ENCODE measurements at regions not wholly inside any gene's neighbourhood (a gene's known extent, or its start where the extent isn't known, plus 50 kb on each side); places are given as distances from the start of the nearest gene placed in this dataset.

DNA sequence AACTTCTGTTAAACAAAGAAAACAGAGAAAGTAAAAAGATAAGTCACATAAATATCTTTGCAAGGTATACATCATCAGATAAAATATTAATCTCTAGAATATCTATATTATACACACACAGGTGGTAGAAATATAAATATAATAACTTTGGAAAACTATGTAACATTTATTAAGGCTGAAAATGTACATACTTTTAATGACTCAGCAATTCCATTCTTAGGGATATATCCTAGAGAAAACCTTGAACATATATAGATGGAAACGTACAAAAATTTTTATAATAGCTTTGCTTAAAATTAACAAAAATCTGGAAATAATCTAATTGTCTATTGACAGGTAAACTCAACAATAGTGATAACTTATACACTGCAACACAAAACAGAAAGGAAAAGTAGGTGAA is 381.3 kb downstream of the GPD2 start:
- H2AFZ ChIP-seq (ENCODE audit: low read depth, low read length) = no peak overlapping the region
- H3K4me1 ChIP-seq (ENCODE audit: control insufficient read depth, extremely low read depth, insufficient read depth, low read length) = no peaks in the 10 kb centered on the region
- no TSS peak for BruUV-seq (replicated peaks)
- ChIA-PET POLR2A (no interaction called here), CTCF (no interaction called here)
- no peak for DNase-seq (ENCODE audit: low read depth, low spot score)
- intact Hi-C loops (cut with micrococcal nuclease) (no loop called here), dilution Hi-C loops (cut with MboI; ENCODE audit: extremely low pct_ligation_motif_present, low sequenced_read_pairs) (no loop called here)
- no peaks in the 10 kb centered on the region for H3K36me3 ChIP-seq (ENCODE audit: control insufficient read depth in 2 of 2, extremely low read depth in 1 of 2, insufficient read depth in 2 of 2, low read length in 2 of 2)
- TF ChIP-seq MAX (IDR thresholded peaks at IDR 0.05; ENCODE audit: insufficient read depth, insufficient read length) (no peak), JUN (IDR thresholded peaks at IDR 0.05; ENCODE audit: borderline replicate concordance, insufficient read depth, insufficient read length, low read depth) (no peak)
- TF ChIP-seq, protein P1, sequence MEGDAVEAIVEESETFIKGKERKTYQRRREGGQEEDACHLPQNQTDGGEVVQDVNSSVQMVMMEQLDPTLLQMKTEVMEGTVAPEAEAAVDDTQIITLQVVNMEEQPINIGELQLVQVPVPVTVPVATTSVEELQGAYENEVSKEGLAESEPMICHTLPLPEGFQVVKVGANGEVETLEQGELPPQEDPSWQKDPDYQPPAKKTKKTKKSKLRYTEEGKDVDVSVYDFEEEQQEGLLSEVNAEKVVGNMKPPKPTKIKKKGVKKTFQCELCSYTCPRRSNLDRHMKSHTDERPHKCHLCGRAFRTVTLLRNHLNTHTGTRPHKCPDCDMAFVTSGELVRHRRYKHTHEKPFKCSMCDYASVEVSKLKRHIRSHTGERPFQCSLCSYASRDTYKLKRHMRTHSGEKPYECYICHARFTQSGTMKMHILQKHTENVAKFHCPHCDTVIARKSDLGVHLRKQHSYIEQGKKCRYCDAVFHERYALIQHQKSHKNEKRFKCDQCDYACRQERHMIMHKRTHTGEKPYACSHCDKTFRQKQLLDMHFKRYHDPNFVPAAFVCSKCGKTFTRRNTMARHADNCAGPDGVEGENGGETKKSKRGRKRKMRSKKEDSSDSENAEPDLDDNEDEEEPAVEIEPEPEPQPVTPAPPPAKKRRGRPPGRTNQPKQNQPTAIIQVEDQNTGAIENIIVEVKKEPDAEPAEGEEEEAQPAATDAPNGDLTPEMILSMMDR (IDR thresholded peaks at IDR 0.05; ENCODE audit: extremely low read depth in 1 of 2, insufficient read depth in 1 of 2, low read depth in 1 of 2, low read length in 2 of 2) = no peak
- no peaks in the 10 kb centered on the region for H3K9me3 ChIP-seq (replicated peaks; ENCODE audit: control insufficient read depth, insufficient read depth, low read length)
- H3K4me3 ChIP-seq (replicated peaks in 1 of 3; ENCODE audit: insufficient read depth in 1 of 3, low read depth in 1 of 3, low read length in 3 of 3) = no peak overlapping the region
- no peak overlapping the region for H3K4me2 ChIP-seq (ENCODE audit: insufficient read depth, low read length)
- H4K20me1 ChIP-seq (replicated peaks; ENCODE audit: control insufficient read depth, extremely low read depth, insufficient read depth, low read length) = no peaks in the 10 kb centered on the region
- H3K9ac ChIP-seq (replicated peaks; ENCODE audit: extremely low read depth, insufficient read depth, low read length) = no peak overlapping the region
- no peaks in the 10 kb centered on the region for H3K79me2 ChIP-seq (ENCODE audit: control insufficient read depth, insufficient read depth, low read length)
- FAIRE-seq = no peak
- H3K9me1 ChIP-seq (replicated peaks; ENCODE audit: control insufficient read depth, extremely low read depth, insufficient read depth, low read length) = no peaks in the 10 kb centered on the region
- no peak overlapping the region for H3K27ac ChIP-seq (ENCODE audit: insufficient read depth, low read depth, low read length)
- H3K27me3 ChIP-seq (ENCODE audit: control insufficient read depth in 2 of 2, insufficient read depth in 2 of 2, low read length in 2 of 2) = no peaks in the 10 kb centered on the region

GRCh38 chr2:156818221-156818620 is 382.0 kb downstream of the GPD2 start:
- no peaks in the 10 kb centered on the region for H3K79me2 ChIP-seq (ENCODE audit: control insufficient read depth, insufficient read depth, low read length)
- ChIA-PET CTCF (no interaction called here), POLR2A (no interaction called here)
- no peaks in the 10 kb centered on the region for H3K9me3 ChIP-seq (replicated peaks; ENCODE audit: control insufficient read depth, insufficient read depth, low read length)
- FAIRE-seq (no peak), DNase-seq (ENCODE audit: low read depth, low spot score) (no peak)
- no peak overlapping the region for H2AFZ ChIP-seq (ENCODE audit: low read depth, low read length)
- H3K36me3 ChIP-seq (ENCODE audit: control insufficient read depth in 2 of 2, extremely low read depth in 1 of 2, insufficient read depth in 2 of 2, low read length in 2 of 2) = no peaks in the 10 kb centered on the region
- no peak overlapping the region for H3K9ac ChIP-seq (replicated peaks; ENCODE audit: extremely low read depth, insufficient read depth, low read length)
- BruUV-seq (replicated peaks) = no TSS peak
- dilution Hi-C loops (cut with MboI; ENCODE audit: extremely low pct_ligation_motif_present, low sequenced_read_pairs) = no loop called here
- TF ChIP-seq GATA2 (IDR thresholded peaks at IDR 0.05; ENCODE audit: insufficient read depth, insufficient read length, low read depth, low read length) (no peak), JUN (IDR thresholded peaks at IDR 0.05; ENCODE audit: borderline replicate concordance, insufficient read depth, insufficient read length, low read depth) (no peak), POLR2AphosphoS5 (IDR thresholded peaks at IDR 0.05; ENCODE audit: insufficient read depth, low read depth, low read length) (no peak), MAX (IDR thresholded peaks at IDR 0.05; ENCODE audit: insufficient read depth, insufficient read length) (no peak), FOS (IDR thresholded peaks at IDR 0.05; ENCODE audit: borderline replicate concordance, insufficient read depth, low read length) (no peak), MYC (IDR thresholded peaks at IDR 0.05; ENCODE audit: low read depth, low read length) (no peak), POLR2A (IDR thresholded peaks at IDR 0.05; ENCODE audit: low read depth, low read length) (no peak), EZH2 (IDR thresholded peaks at IDR 0.05; ENCODE audit: borderline replicate concordance, low read depth, low read length, severe bottlenecking) (no peak)
- TF ChIP-seq, protein P1 (IDR thresholded peaks at IDR 0.05; ENCODE audit: extremely low read depth in 1 of 2, insufficient read depth in 1 of 2, low read depth in 1 of 2, low read length in 2 of 2) = no peak
- intact Hi-C loops (cut with micrococcal nuclease) = no loop called here
- no peaks in the 10 kb centered on the region for H3K27me3 ChIP-seq (ENCODE audit: control insufficient read depth in 2 of 2, insufficient read depth in 2 of 2, low read length in 2 of 2)
- no peaks in the 10 kb centered on the region for H3K9me1 ChIP-seq (replicated peaks; ENCODE audit: control insufficient read depth, extremely low read depth, insufficient read depth, low read length)
- H3K4me1 ChIP-seq (ENCODE audit: control insufficient read depth, extremely low read depth, insufficient read depth, low read length) = no peaks in the 10 kb centered on the region
- H3K4me2 ChIP-seq (ENCODE audit: insufficient read depth, low read length) = no peak overlapping the region
- H4K20me1 ChIP-seq (replicated peaks; ENCODE audit: control insufficient read depth, extremely low read depth, insufficient read depth, low read length) = no peaks in the 10 kb centered on the region
- H3K4me3 ChIP-seq (replicated peaks in 1 of 3; ENCODE audit: insufficient read depth in 1 of 3, low read depth in 1 of 3, low read length in 3 of 3) = no peak overlapping the region
- no peak overlapping the region for H3K27ac ChIP-seq (ENCODE audit: insufficient read depth, low read depth, low read length)

All from endothelial cell of umbilical vein (primary cell).